ENCODE measurements at regions not wholly inside any gene's neighbourhood (a gene's known extent, or its start where the extent isn't known, plus 50 kb on each side); places are given as distances from the start of the nearest gene placed in this dataset.
"Not testable (repeated sequence)": the region's sequence is repeated elsewhere in the genome, so short reads cannot be mapped to it uniquely, and the experiment has no call there.

GRCh38 chr1:218494449-218494852 lies 149.3 kb downstream of the TGFB2 start:
- no peak for FAIRE-seq

DNA sequence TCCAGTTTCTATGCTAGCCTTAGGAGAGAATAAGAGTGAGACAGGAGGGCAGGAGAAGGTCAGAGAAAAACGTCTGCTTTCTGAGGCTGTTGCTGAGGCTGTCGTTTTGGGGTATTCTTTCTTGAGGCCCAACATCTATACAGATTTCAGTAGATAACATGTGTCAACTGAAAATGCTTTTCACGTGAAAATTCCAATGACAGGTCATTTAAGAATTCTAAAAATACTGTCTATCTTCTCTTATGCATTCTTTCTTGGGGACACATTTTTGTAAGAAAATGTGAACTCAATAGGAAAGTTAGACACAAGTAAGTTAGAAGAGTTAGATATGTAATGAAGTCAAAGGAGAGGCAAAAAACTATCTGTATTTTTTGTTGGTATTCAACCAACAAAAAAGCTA lies 150.8 kb downstream of the TGFB2 start:
- FAIRE-seq: no peak

GRCh38 chr1:218496561-218496960 lies 151.4 kb downstream of the TGFB2 start:
- FAIRE-seq: no peak

GRCh38 chr1:218498056-218498938 lies 153.2 kb downstream of the TGFB2 start:
- FAIRE-seq: no peak

DNA sequence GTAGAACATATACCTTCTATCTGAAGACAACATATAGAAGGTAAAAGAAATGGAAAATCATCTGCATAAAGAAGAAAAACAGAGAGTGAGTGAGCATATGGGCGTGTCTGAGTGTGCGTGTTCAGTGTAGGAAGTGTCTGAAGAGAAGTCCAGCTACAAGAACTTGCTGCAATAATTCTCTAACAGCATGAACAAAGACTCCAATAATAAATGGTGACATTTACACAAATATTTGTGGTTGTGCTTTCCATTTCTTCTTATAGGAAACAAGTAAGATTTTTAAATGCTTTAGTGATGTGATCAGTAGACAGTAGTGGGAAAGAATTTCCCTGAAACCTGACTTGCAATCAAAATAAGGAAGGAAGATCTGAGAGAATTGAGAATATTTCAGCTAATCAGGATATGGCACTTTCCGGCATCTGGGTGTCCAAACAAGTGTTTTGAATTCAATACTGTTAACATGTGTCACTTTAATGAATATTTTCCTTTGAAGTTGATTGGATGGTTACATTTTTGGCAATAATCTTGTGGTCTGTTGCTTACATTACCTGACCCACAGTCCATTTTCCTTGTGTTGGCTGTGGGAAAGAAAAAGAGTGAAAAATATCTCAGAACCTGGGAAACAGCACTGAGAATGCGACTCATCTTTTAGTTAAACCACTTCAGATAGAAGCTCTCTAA lies 154.0 kb downstream of the TGFB2 start:
- FAIRE-seq: no peak

DNA sequence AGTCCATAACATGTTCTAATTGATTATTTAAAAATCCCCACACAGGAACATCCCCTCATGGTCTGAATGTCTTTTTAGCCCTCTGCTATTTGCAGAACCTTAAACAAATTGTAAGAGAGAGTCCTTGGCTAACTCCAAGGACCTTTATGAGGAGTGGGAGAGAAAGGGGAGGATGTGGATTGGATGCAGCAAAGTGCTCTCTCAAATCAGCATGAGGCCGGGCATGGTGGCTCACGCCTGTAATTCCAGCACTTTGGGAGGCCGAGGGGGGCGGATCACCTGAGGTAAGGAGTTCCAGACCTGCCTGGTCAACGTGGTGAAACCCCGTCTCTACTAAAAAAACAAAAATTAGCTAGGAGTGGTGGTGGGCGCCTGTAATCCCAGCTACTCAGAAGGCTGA lies 154.8 kb downstream of the TGFB2 start:
- FAIRE-seq: no peak

DNA sequence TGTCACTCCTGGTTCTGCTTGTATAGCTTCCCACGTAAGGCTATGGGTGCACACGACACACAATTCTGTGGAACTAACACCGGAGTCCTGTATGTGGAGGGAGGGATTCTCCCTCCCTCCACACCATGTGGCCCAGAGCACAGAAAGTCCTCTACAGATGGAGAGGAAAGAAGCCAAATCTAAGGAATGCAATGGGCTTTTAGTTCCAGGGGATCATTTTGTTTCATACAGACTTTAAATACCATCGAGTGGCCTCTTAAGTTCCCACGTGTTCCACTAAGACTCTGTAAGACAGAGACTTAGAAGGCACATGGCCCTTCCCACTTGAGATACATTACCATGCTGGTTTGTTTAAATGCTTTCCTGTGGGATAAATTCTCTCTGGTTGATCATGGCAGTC lies 156.0 kb downstream of the TGFB2 start:
- FAIRE-seq: no peak

DNA sequence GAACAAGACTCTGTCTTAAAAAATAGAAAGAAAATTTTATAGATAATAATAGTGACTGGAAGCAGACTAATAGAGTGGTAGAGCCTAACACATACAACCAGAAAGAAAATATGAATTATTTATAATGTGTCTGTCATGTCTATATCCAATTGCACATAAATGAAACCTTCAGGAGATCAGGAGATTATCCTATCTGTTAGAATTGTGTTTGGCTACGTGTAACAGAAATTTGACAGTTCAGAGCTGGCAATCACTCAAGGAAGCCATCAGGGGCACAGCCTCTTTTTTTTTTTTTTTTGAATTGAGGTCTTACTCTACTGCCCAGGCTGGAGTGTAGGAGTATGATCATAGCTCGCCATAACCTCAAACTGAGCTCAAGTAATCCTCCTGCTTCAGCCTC lies 157.2 kb downstream of the TGFB2 start:
- no peak for FAIRE-seq

GRCh38 chr1:218503102-218503501 lies 158.0 kb downstream of the TGFB2 start:
- FAIRE-seq: no peak

DNA sequence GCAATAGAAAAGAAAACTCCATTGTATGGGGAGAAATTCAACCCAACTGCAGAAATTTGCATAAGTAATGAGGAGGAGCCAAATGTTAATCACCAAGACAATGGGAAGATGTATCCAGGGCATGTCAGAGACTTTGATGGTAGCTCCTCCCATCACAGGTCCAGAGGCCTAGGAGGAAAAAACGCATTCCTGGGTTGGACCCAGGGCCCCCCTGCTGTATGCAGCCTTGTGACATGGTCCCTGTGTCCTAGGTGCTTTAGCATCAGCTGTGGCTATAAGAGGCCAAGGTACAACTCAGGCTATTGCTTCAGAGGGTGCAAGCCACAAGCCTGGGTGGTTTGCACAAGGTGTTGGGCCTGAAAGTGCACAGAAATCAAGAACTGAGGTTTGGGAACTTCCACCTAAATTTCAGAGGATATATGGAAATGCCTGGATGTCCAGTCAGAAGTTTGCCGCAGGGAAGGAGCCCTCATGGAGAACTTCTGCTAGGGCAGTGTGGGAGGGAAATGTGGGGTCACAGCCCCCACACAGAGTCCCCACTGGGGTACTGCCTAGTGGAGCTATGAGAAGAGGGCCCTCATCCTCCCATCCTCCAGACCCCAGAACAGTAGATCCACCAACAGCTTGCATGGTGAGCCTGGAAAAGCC lies 162.3 kb downstream of the TGFB2 start:
- FAIRE-seq: no peak

- FAIRE-seq: no peak
Observed at GRCh38 chr1:218510153-218510772, 165.1 kb downstream of the TGFB2 start.

- FAIRE-seq: no peak
Observed at GRCh38 chr1:218513328-218513727, 168.2 kb downstream of the TGFB2 start.

DNA sequence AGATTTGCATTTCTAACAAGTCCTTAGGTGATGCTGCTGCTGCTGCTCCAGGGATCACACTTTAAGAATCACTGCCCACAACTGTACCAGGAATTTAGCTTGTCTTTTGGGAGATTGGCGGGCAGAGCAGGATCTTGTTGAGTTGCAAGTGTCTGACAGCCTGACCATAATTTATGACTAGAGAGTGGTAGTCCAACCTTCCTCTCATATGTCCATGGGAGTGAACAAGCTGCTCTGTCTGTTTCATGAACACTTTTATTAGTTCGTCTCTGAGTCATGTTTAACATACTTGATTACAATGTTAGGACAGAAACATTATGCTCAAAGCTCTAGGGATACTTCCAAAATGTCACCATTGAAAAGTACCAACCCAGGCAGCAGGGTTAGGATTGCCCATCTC lies 169.6 kb downstream of the TGFB2 start:
- no peak for FAIRE-seq

DNA sequence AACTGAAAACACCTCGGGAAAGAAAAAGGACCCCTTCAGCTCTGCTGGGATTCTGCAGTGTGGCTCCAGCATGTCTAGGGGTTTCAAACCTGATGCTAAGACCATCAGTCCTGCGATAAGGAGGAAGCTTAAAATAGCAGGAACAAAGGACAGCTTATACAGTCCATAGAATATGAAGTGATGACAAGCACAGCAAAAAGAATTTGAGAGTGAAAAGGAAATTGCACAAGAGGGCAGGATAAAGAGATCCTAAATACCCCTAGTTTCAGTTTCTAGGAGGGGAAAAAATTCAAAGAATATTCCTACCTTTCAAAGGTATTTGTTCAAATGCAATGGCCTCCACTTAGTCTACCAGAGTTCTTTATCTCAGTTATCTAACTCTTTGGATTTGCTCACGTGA lies 171.4 kb downstream of the TGFB2 start:
- FAIRE-seq: no peak

GRCh38 chr1:218517459-218517858 lies 172.3 kb downstream of the TGFB2 start:
- FAIRE-seq: no peak

DNA sequence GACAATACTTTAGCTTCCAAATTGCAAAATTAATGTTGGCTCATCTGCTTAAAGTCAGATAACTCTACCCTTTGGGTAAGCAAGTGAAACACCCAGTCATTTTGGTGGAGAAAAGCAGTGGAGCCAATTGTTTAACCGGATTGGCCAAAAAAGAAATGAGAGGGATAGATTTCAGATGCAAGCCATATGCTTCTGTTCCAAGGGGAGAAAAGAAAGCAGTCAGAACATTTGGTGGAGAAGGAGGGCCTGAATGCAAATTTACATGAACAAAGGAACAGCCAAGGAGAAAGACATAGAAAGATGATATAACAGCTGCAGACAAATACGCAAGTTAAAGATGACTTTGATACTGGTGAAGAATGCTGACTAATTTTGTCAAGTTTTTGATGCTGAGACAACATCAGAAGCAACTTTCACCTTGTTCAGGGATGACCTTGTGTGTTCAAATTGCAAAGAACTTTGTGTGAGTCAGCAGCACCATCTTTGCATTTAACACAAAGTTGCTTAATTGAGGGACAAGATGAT lies 173.1 kb downstream of the TGFB2 start:
- no peak for FAIRE-seq

DNA sequence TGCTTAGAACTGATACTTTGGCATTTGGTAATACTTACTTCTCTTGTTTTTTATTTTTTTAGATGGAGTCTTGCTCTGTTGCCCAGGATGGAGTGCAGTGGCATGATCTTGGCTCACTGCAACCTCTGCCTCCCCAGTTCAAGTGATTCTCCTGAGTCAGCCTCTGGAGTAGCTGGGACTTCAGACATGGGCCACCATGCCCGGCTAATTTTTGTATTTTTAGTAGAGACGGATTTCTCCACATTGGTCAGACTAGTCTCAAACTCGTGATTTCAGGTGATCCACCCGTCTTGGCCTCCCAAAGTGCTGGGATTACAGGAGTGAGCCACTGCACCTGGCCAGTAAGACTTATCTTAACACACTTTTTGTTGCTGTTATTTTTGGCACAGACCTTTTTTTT lies 175.5 kb downstream of the TGFB2 start:
- not testable (repeated sequence) for FAIRE-seq

- no peak for FAIRE-seq
Observed at GRCh38 chr1:218521414-218522169, 176.5 kb downstream of the TGFB2 start.

DNA sequence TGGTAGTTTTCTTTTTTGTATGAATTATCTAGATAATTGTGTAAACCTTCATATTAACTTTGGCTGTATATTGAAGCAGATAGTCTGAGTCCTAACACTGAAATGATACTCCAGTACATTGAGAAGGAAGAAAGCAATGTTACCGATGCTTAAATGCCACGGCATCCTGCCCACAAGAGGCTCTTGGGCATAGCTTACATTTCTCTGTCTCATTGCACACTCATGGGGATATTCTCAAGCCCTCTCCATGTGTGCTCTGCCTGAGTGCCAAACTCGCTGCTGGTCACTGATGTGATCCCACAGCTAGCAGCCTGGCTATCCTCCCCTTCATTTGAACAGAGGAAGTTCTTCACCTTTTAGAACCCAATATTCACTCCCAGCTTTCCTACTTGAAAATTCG lies 179.4 kb downstream of the TGFB2 start:
- no peak for FAIRE-seq

DNA sequence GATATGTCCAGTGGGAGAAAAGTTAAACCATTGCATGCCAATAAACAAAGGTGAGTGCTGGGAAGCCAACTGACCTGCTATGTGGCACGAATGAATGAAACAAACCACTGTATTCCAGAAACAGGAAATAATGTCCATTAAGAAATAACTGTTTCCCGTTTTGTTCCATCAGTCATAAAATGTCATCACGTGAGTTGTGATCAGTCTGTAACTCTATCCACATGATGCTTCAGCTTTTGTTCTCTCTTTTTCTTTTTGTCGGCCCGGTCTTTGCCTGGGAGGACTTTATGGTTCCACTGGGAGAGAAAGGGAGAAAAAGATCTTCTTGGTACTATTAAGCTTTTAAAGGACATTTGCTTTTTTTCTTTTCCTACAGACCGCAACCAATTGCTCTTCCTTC lies 179.9 kb downstream of the TGFB2 start:
- no peak for FAIRE-seq

DNA sequence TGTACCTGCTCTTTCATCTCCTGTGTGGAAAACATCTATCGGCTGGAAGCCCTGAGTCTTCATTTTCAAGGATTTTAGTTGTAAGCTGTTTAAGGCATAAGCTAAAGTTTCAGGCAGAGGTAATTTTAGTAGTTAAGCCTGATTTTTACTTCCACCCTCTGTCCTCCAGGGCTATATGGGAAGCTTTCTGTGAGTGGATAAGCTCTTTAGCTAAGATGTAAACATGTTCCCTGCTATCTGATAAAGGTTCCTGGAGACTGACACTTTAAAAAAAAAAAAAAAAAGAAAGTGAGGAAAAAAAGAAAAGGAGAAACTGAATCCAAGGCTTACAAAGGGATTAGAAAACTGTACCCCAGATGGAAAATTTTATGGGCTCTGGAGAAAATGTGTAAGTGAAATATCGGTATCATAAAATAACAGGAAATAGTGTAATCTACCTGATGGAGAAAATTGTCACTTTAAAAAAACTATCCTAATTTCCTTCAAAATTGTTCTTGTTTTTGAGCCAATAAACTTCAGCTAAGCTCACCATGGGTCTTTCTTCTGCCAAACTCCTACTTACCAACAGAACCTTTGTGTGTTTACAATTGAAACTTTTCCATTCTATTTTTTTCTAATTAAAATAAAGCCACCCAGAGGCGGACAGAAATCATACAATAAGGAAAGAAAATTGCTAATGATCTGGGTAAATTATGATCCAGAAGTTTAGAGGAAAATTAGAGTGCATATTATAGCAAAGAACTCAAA lies 180.5 kb downstream of the TGFB2 start:
- no peak for FAIRE-seq

GRCh38 chr1:218526198-218526580 lies 181.1 kb downstream of the TGFB2 start:
- no peak for FAIRE-seq

Data from endometrium (tissue), 2 donors.